ENCODE measurements at regions not wholly inside any gene's neighbourhood (a gene's known extent, or its start where the extent isn't known, plus 50 kb on each side); places are given as distances from the start of the nearest gene placed in this dataset.

DNA sequence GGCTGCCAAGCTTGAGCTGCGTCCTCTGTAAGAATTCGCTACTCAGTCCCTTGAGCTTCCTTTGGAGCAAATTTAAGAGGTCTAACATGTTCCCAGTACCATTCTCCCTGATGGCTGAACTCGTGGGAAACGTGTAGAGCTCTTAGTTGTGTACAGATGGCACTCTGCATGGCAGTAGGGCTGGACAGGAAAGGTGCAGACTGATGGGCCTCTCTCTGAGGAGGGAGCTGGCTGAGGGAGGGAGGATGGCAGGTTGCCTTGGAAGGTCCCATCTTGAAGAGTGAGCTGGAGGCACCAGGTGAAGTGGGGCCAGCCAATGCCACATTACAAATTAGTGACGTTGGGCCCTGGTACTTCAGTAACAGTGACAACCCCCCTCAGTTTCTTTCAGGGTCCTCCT lies 495.3 kb downstream of the CCDC171 start:
- TF ChIP-seq SMAD3 (CRISPR knock-in tag; IDR thresholded peaks at IDR 0.05; ENCODE audit: borderline replicate concordance), result no peak
- TF ChIP-seq, protein P1, sequence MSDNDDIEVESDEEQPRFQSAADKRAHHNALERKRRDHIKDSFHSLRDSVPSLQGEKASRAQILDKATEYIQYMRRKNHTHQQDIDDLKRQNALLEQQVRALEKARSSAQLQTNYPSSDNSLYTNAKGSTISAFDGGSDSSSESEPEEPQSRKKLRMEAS (CRISPR knock-in tag; IDR thresholded peaks at IDR 0.05), result no peak
- TF ChIP-seq, protein P2, sequence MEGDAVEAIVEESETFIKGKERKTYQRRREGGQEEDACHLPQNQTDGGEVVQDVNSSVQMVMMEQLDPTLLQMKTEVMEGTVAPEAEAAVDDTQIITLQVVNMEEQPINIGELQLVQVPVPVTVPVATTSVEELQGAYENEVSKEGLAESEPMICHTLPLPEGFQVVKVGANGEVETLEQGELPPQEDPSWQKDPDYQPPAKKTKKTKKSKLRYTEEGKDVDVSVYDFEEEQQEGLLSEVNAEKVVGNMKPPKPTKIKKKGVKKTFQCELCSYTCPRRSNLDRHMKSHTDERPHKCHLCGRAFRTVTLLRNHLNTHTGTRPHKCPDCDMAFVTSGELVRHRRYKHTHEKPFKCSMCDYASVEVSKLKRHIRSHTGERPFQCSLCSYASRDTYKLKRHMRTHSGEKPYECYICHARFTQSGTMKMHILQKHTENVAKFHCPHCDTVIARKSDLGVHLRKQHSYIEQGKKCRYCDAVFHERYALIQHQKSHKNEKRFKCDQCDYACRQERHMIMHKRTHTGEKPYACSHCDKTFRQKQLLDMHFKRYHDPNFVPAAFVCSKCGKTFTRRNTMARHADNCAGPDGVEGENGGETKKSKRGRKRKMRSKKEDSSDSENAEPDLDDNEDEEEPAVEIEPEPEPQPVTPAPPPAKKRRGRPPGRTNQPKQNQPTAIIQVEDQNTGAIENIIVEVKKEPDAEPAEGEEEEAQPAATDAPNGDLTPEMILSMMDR (IDR thresholded peaks at IDR 0.05), result no peak
- TF ChIP-seq, protein P3, sequence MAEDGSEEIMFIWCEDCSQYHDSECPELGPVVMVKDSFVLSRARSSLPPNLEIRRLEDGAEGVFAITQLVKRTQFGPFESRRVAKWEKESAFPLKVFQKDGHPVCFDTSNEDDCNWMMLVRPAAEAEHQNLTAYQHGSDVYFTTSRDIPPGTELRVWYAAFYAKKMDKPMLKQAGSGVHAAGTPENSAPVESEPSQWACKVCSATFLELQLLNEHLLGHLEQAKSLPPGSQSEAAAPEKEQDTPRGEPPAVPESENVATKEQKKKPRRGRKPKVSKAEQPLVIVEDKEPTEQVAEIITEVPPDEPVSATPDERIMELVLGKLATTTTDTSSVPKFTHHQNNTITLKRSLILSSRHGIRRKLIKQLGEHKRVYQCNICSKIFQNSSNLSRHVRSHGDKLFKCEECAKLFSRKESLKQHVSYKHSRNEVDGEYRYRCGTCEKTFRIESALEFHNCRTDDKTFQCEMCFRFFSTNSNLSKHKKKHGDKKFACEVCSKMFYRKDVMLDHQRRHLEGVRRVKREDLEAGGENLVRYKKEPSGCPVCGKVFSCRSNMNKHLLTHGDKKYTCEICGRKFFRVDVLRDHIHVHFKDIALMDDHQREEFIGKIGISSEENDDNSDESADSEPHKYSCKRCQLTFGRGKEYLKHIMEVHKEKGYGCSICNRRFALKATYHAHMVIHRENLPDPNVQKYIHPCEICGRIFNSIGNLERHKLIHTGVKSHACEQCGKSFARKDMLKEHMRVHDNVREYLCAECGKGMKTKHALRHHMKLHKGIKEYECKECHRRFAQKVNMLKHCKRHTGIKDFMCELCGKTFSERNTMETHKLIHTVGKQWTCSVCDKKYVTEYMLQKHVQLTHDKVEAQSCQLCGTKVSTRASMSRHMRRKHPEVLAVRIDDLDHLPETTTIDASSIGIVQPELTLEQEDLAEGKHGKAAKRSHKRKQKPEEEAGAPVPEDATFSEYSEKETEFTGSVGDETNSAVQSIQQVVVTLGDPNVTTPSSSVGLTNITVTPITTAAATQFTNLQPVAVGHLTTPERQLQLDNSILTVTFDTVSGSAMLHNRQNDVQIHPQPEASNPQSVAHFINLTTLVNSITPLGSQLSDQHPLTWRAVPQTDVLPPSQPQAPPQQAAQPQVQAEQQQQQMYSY (CRISPR knock-in tag; IDR thresholded peaks at IDR 0.05), result no peak
- TF ChIP-seq ZNF317 (CRISPR knock-in tag; IDR thresholded peaks at IDR 0.05; ENCODE audit: borderline replicate concordance, low read depth), result no peak
- no peak for TF ChIP-seq FOXJ3 (CRISPR knock-in tag; IDR thresholded peaks at IDR 0.05; ENCODE audit: borderline replicate concordance)
- TF ChIP-seq, protein P4, sequence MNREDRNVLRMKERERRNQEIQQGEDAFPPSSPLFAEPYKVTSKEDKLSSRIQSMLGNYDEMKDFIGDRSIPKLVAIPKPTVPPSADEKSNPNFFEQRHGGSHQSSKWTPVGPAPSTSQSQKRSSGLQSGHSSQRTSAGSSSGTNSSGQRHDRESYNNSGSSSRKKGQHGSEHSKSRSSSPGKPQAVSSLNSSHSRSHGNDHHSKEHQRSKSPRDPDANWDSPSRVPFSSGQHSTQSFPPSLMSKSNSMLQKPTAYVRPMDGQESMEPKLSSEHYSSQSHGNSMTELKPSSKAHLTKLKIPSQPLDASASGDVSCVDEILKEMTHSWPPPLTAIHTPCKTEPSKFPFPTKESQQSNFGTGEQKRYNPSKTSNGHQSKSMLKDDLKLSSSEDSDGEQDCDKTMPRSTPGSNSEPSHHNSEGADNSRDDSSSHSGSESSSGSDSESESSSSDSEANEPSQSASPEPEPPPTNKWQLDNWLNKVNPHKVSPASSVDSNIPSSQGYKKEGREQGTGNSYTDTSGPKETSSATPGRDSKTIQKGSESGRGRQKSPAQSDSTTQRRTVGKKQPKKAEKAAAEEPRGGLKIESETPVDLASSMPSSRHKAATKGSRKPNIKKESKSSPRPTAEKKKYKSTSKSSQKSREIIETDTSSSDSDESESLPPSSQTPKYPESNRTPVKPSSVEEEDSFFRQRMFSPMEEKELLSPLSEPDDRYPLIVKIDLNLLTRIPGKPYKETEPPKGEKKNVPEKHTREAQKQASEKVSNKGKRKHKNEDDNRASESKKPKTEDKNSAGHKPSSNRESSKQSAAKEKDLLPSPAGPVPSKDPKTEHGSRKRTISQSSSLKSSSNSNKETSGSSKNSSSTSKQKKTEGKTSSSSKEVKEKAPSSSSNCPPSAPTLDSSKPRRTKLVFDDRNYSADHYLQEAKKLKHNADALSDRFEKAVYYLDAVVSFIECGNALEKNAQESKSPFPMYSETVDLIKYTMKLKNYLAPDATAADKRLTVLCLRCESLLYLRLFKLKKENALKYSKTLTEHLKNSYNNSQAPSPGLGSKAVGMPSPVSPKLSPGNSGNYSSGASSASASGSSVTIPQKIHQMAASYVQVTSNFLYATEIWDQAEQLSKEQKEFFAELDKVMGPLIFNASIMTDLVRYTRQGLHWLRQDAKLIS (CRISPR knock-in tag; IDR thresholded peaks at IDR 0.05; ENCODE audit: borderline replicate concordance), result no peak
- TF ChIP-seq NR1H2 (CRISPR knock-in tag; IDR thresholded peaks at IDR 0.05), result no peak
- TF ChIP-seq NR2C2 (CRISPR knock-in tag; IDR thresholded peaks at IDR 0.05), result no peak
- TF ChIP-seq ZBTB21 (CRISPR knock-in tag; IDR thresholded peaks at IDR 0.05; ENCODE audit: borderline replicate concordance), result no peak
- TF ChIP-seq, protein P5, sequence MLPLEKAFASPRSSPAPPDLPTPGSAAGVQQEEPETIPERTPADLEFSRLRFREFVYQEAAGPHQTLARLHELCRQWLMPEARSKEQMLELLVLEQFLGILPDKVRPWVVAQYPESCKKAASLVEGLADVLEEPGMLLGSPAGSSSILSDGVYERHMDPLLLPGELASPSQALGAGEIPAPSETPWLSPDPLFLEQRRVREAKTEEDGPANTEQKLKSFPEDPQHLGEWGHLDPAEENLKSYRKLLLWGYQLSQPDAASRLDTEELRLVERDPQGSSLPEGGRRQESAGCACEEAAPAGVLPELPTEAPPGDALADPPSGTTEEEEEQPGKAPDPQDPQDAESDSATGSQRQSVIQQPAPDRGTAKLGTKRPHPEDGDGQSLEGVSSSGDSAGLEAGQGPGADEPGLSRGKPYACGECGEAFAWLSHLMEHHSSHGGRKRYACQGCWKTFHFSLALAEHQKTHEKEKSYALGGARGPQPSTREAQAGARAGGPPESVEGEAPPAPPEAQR (CRISPR knock-in tag; IDR thresholded peaks at IDR 0.05), result no peak
- TF ChIP-seq, protein P6, sequence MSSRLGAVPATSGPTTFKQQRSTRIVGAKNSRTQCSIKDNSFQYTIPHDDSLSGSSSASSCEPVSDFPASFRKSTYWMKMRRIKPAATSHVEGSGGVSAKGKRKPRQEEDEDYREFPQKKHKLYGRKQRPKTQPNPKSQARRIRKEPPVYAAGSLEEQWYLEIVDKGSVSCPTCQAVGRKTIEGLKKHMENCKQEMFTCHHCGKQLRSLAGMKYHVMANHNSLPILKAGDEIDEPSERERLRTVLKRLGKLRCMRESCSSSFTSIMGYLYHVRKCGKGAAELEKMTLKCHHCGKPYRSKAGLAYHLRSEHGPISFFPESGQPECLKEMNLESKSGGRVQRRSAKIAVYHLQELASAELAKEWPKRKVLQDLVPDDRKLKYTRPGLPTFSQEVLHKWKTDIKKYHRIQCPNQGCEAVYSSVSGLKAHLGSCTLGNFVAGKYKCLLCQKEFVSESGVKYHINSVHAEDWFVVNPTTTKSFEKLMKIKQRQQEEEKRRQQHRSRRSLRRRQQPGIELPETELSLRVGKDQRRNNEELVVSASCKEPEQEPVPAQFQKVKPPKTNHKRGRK (CRISPR knock-in tag; IDR thresholded peaks at IDR 0.05; ENCODE audit: borderline replicate concordance), result no peak
- no peak for TF ChIP-seq NFYB (CRISPR knock-in tag; conservative IDR thresholded peaks at IDR 0.05; ENCODE audit: low read depth)
